OCI-LY1 (cell line): ENCODE measurements at regions not wholly inside any gene's neighbourhood (a gene's known extent, or its start where the extent isn't known, plus 50 kb on each side); places are given as distances from the start of the nearest gene placed in this dataset.

Experiments
- H2AFZ ChIP-seq: fragments of 200-600 bp; sonication (generic), shearing (Covaris generic); 2 replicates; pipeline ENCODE4 v1.6.0; 2014; ENCODE audit warnings: antibody characterized with exemption, mild to moderate bottlenecking, low read length
- H3F3A ChIP-seq: fragments of 200-600 bp; sonication (generic), shearing (Covaris generic); 2 replicates; pipeline ENCODE4 v1.6.0; 2014; ENCODE audit warnings: mild to moderate bottlenecking, antibody characterized with exemption, low read length, moderate library complexity; ENCODE audit not compliant: insufficient read depth
- H3K27ac ChIP-seq: fragments of 200-600 bp; sonication (generic); 2 replicates; pipeline ENCODE4 v1.5.1; 2014; ENCODE audit warnings: low read length, mixed run types, mild to moderate bottlenecking, low read depth; ENCODE audit not compliant: poor library complexity, severe bottlenecking
- H3K27me3 ChIP-seq: fragments of 200-600 bp; sonication (generic); 2 replicates; pipeline ENCODE4 v1.6.0; 2014; ENCODE audit warnings: antibody characterized with exemption, mild to moderate bottlenecking, low read length, moderate library complexity; ENCODE audit not compliant: insufficient read depth
- H3K36me3 ChIP-seq: fragments of 200-600 bp; sonication (generic); 2 replicates; pipeline ENCODE4 v1.6.1; 2014; ENCODE audit warnings: mild to moderate bottlenecking, antibody characterized with exemption, low read length, moderate library complexity, mixed read lengths; ENCODE audit not compliant: insufficient read depth
- H3K4me1 ChIP-seq: fragments of 200-600 bp; sonication (generic); 2 replicates; pipeline ENCODE4 v1.5.1; 2014; ENCODE audit warnings: mild to moderate bottlenecking, low read length, moderate library complexity; ENCODE audit not compliant: insufficient read depth, severe bottlenecking
- H3K4me2 ChIP-seq: fragments of 200-600 bp; sonication (generic), shearing (Covaris generic); 2 replicates; pipeline ENCODE4 v1.6.1; 2014; ENCODE audit warnings: low read length
- H3K4me3 ChIP-seq: fragments of 200-600 bp; sonication (generic); 2 replicates; pipeline ENCODE4 v1.5.1; 2014; ENCODE audit warnings: low read length, low read depth, mild to moderate bottlenecking, mixed read lengths; ENCODE audit not compliant: poor library complexity, severe bottlenecking
- H3K79me2 ChIP-seq: fragments of 200-600 bp; shearing (Covaris generic); 2 replicates; pipeline ENCODE4 v1.6.1; 2016; ENCODE audit warnings: mixed run types, low read length, mixed read lengths; ENCODE audit not compliant: insufficient read depth
- H3K9ac ChIP-seq: fragments of 200-600 bp; sonication (generic), shearing (Covaris generic); 2 replicates; pipeline ENCODE4 v1.6.1; 2014; ENCODE audit warnings: mild to moderate bottlenecking, low read length, mixed read lengths
- H3K9me2 ChIP-seq: fragments of 200-600 bp; sonication (generic), shearing (Covaris generic); 2 replicates; pipeline ENCODE4 v1.6.1; 2014; ENCODE audit warnings: low read depth, mild to moderate bottlenecking, low read length, mixed read lengths
- H3K9me3 ChIP-seq: fragments of 200-600 bp; shearing (Covaris generic); 2 replicates; pipeline ENCODE4 v1.6.1; 2014; ENCODE audit warnings: low read length, mixed read lengths
- H4K20me1 ChIP-seq: fragments of 200-600 bp; sonication (generic), shearing (Covaris generic); 2 replicates; pipeline ENCODE4 v1.6.0; 2016; ENCODE audit warnings: mild to moderate bottlenecking, low read length; ENCODE audit not compliant: insufficient read depth
- CTCF ChIP-seq: fragments of 200-600 bp; sonication (generic), shearing (Covaris generic); IDR thresholded peaks from 2 replicates; pipeline ENCODE4 v1.5.1; 2017; ENCODE audit warnings: mild to moderate bottlenecking, antibody characterized with exemption, low read length, moderate library complexity, mixed read lengths
- EZH2 ChIP-seq: fragments of 200-600 bp; sonication (generic), shearing (Covaris generic); IDR thresholded peaks from 2 replicates; pipeline ENCODE4 v1.8.0; 2017; ENCODE audit warnings: borderline replicate concordance, mixed run types, mild to moderate bottlenecking, antibody characterized with exemption, low read length, moderate library complexity, mixed read lengths

- TF ChIP-seq EZH2 (no peak), CTCF (no peak)
- no peaks in the 10 kb centered on the region for H3F3A ChIP-seq
- H3K79me2 ChIP-seq, result no peaks in the 10 kb centered on the region
- no peaks in the 10 kb centered on the region for H3K4me1 ChIP-seq
- H3K9me3 ChIP-seq, result no peaks in the 10 kb centered on the region
- no peaks in the 10 kb centered on the region for H3K9me2 ChIP-seq
- no peak overlapping the region for H3K27ac ChIP-seq
- H3K27me3 ChIP-seq, result no peaks in the 10 kb centered on the region
- no peak overlapping the region for H3K4me2 ChIP-seq
- no peak overlapping the region for H2AFZ ChIP-seq
- H4K20me1 ChIP-seq, result no peaks in the 10 kb centered on the region
- H3K4me3 ChIP-seq, result no peak overlapping the region
- H3K36me3 ChIP-seq, result no peaks in the 10 kb centered on the region
- no peak overlapping the region for H3K9ac ChIP-seq
Observed at GRCh38 chr2:17401096-17401495, 117.1 kb downstream of the RAD51AP2 start.

- H3K4me1 ChIP-seq, result no peaks in the 10 kb centered on the region
- H3K27ac ChIP-seq, result no peak overlapping the region
- no peaks in the 10 kb centered on the region for H3K79me2 ChIP-seq
- H3K36me3 ChIP-seq, result no peaks in the 10 kb centered on the region
- TF ChIP-seq CTCF (no peak), EZH2 (no peak)
- H3K9me2 ChIP-seq, result no peaks in the 10 kb centered on the region
- no peak overlapping the region for H2AFZ ChIP-seq
- H3F3A ChIP-seq, result no peaks in the 10 kb centered on the region
- H3K4me2 ChIP-seq, result no peak overlapping the region
- H4K20me1 ChIP-seq, result no peaks in the 10 kb centered on the region
- H3K27me3 ChIP-seq, result no peaks in the 10 kb centered on the region
- H3K4me3 ChIP-seq, result no peak overlapping the region
- H3K9ac ChIP-seq, result no peak overlapping the region
- H3K9me3 ChIP-seq, result no peaks in the 10 kb centered on the region
Observed at GRCh38 chr2:17398770-17399169, 119.5 kb downstream of the RAD51AP2 start.

GRCh38 chr2:17388798-17389197 is 129.4 kb downstream of the RAD51AP2 start:
- TF ChIP-seq CTCF (no peak), EZH2 (no peak)
- no peaks in the 10 kb centered on the region for H4K20me1 ChIP-seq
- no peak overlapping the region for H3K4me2 ChIP-seq

More at GRCh38 chr2:17388798-17389197, 129.4 kb downstream of the RAD51AP2 start:
- no peaks in the 10 kb centered on the region for H3K79me2 ChIP-seq
- H3K9ac ChIP-seq, result no peak overlapping the region
- H2AFZ ChIP-seq, result no peak overlapping the region
- no peaks in the 10 kb centered on the region for H3K4me1 ChIP-seq
- H3K27ac ChIP-seq, result no peak overlapping the region
- H3F3A ChIP-seq, result no peaks in the 10 kb centered on the region
- no peaks in the 10 kb centered on the region for H3K9me2 ChIP-seq
- no peaks in the 10 kb centered on the region for H3K9me3 ChIP-seq
- H3K36me3 ChIP-seq, result no peaks in the 10 kb centered on the region
- H3K27me3 ChIP-seq, result no peaks in the 10 kb centered on the region
- no peak overlapping the region for H3K4me3 ChIP-seq
